HG02759 (cell line): ENCODE measurements at regions not wholly inside any gene's neighbourhood (a gene's known extent, or its start where the extent isn't known, plus 50 kb on each side); places are given as distances from the start of the nearest gene placed in this dataset.

Experiments
- ATAC-seq: cut with Tn5 transposase; IDR thresholded peaks from one replicate; pipeline ENCODE4 v1.9.1; 2021; ENCODE audit warnings: mild to moderate bottlenecking, moderate library complexity; ENCODE audit not compliant: unreplicated experiment

GRCh38 chr3:13159890-13160289, 86.7 kb upstream of the IQSEC1 start:
- ATAC-seq: no peak

GRCh38 chr3:13158871-13159270, 85.6 kb upstream of the IQSEC1 start:
- ATAC-seq: no peak

- ATAC-seq: no peak
These were observed 85.2 kb upstream of the IQSEC1 start for GRCh38 chr3:13158408-13158807.

- no peak for ATAC-seq
These were observed 84.8 kb upstream of the IQSEC1 start for GRCh38 chr3:13157986-13158385.

- ATAC-seq: no peak
These were observed 79.8 kb upstream of the IQSEC1 start for GRCh38 chr3:13152826-13153710.

GRCh38 chr3:13150624-13151023, 77.4 kb upstream of the IQSEC1 start:
- no peak for ATAC-seq

- no peak for ATAC-seq
These were observed 76.3 kb upstream of the IQSEC1 start for GRCh38 chr3:13149330-13150108.

DNA sequence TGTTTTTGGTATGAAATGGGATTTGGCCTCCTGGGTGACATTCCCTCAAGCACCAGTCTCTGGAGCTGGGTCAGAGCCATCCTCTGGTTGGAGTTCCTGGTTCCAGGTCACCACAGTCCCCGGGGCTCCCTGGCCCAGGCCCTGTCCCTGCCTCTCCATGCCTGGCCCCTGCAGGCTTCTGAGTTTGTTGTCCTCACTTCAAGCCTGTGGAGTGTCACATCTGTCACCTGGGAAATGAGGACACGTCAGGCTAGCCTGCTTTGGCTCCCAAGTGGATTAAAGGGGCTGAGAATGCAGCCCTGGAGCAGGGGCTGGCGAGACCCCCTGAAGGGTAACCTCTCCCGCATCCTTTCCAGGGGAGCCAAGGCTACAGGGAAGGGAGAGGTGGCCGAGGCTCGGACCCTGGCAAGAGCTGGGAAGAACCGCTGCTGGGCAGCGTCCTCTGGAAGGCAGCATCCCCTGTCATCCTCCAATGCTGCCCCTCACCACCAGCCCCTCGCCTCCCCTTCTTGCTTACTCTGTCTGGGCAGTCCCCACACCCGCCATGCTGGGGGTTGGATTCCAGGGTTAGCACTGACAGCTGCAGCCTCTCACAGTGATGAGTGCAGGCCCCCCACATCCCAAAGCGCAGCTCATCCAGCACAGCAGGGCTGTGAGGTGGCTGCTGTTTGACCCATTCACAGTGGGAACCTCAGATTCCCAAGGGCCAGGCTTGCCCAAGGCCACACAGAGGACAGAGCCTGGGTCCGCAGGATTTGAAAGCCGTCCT, 75.5 kb upstream of the IQSEC1 start:
- no peak for ATAC-seq

DNA sequence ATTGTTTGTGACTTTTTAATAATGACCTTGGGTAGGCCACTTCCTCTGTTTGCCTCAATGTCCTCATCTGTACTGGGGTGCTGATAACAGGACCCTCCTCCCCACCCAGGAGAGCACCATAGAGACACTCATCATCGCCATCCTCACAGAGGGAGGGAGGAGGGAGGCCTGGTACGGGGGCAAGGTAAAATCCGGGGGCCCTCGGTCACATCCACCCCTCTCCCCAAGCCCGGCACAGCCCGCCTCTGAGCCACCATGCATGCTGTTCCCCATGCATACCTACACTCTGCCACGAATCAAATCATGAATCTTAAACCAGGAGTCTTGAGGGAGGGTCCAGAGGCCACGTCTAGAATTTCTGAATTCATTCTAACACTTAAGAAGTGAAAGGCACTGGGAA, 74.9 kb upstream of the IQSEC1 start:
- ATAC-seq: no peak

DNA sequence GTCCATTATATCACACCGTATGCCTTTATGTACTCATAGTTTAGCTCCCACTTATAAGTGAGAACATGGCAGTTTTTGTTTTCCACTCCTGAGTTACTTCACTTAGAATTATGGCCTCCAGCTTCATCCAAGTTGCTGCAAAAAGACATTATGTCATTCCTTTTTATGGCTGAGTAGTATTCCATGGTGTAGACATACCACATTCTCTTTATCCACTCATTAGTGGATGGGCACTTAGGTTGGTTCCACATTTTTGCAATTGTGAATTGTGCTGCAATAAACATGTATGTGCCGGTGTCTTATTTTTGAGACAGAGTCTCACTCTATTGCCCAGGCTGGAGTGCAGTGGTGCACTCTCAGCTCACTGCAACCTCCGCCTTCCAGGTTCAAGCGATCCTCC, 74.1 kb upstream of the IQSEC1 start:
- ATAC-seq: no peak

DNA sequence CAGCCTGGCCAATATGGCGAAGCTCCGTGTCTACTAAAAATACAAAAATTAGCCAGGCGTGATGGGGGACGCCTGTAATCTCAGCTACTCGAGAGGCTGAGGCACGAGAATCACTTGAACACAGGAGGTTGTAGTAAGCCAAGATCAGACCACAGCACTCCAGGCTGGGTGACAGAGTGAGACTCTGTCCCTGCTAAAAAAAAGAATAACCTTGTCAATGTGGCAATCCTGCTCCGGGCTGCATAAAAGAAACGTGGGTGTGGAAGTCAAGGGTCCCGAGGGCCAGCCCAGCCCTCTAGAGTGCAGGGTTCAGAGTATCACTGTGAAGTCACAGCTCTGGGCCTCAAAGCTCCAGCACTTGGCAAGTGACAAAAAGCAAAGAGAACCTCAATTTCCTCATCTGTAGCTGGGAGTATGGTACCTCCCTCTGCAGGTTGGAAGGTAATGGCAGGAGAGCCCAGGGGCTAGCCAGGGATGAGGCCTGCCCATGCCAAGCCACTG, 73.5 kb upstream of the IQSEC1 start:
- no peak for ATAC-seq

DNA sequence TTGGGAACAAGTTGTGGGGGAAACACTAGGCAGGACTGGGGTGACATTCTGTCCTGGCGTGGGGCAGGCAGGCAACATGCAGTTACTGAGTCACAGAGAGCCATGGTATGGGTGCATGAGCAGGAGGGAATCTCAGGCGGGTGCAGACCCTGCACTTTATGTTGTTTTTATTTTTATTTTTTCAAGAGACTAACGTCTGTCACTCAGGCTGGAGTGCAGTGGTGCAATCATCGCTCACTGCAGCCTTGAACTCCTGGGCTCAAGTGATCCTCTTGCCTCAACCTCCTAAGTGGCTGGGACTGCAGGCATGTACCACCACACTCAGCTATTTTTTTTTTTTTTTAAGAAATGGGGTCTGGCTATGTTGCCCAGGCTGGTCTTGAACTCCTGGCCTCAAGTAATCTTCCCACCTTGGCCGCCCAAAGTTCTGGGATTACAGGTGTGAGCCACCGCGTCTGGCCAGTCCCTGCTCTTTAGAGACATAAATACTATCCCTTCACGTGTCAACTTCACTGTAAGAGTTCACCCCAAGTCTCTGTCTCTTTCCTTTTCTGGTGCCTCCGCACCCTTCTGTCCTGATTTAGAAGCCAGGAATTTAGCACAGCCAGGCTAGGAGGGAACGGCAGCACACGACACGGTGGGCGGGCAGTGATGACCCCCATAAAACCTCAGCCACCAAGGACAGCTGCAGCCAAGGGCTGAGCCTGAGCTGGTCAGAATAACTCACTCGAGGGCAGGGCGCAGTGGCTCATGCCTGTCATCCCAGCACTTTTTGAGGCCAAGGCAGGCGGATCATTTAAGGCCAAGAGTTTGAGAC, 72.8 kb upstream of the IQSEC1 start:
- ATAC-seq: no peak

DNA sequence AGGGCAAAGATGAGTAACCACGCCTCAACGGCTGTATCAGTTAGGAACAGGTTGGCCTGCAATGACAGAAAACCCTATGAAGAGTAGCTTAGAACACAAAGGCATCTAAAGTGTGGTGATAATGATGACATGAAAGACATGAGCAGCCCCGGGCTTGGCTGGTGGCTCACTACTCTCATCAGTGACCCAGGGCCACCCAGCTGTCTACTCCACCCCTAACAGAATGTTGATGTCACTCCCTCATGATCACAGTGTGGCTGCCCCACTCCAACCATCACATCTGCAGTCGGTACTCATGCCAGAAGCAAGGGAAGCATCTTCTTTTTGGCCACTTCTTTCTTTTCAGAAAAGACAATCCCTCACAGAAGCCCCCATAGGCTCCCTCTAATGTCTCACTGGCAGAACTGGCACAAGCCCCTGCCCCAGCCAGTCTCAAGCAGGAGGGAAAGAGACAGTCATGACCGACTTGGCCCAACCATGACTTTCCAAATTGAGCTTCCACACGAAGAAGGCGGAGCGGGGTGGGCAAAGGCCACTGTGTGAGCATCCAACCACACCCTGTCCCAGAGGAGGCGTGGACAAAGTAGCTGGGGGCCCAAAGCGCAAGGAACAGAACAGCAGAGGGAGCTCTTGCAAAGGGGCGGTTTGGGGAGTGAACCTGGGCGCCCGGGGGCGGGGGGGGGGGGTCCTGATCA, 72.0 kb upstream of the IQSEC1 start:
- no peak for ATAC-seq

DNA sequence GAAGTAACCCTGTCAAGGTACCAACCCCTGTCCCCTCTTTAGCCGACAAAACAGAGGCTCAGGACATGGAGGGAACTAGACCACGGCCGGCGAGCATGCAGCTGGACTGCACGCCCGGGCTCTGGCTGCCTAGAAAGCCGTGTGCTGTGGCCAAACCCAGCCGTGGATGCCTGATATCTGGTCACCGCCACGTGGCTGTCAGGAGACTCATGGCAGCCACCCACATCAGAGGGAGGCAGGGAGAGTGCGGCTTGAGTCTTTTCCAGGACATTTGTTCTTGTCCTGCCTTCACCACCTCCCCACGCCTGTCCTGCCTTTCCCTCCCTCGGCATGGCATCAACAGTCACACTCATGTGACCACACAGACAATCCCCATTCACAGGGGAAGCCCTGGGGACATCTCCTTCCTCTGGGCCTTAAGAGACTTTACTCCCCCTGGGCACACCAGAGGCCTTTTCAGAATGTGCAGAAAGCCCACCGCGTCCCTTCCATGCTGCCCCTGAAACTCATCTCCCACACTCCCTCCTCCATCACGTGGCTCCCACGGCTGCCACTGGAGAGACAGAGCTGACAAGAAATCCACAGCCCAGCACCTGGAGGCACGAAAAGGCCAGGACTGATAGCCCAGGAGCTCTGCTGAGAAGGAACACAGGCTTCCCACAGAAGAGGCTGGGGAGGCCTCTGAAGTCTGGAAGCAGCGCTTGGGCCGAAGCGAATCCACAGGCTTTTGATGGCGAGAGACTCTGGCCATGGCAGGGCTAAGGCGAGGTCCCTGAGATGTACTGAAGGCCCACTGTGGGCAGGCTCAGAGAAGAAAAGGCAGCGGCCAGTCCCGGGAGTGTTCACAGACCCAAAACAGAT, 71.2 kb upstream of the IQSEC1 start:
- no peak for ATAC-seq

- ATAC-seq: no peak
These were observed 70.3 kb upstream of the IQSEC1 start for GRCh38 chr3:13143381-13144004.

GRCh38 chr3:13142552-13143380, 69.5 kb upstream of the IQSEC1 start:
- ATAC-seq: no peak

DNA sequence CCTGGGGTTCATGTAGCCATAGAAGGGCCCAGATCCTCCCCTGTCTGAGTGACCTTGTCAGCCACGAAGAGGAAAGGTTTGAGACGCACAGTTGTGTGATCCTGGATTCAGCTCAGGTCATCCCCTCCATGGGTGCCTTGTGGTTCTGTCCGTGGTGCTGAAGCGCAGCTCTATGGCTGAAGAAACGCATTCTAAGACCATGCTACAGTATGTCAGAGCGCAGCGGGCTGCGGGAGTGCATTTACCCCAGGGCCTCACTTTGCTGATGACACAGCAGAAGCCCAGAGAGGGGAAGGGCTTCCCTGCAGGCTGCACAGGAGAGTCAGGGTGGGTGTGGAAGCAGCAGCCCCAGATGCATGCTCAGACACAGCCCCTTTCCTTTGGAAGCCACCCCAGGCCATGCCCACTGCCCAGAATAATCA, 68.8 kb upstream of the IQSEC1 start:
- no peak for ATAC-seq
